ENCODE measurements at regions not wholly inside any gene's neighbourhood (a gene's known extent, or its start where the extent isn't known, plus 50 kb on each side); places are given as distances from the start of the nearest gene placed in this dataset.

- no peak for DNase-seq
Observed at GRCh38 chr22:48849963-48850657, 977.6 kb downstream of the BRD1 start.

GRCh38 chr22:48849219-48849912 is 978.3 kb downstream of the BRD1 start:
- no peak for DNase-seq

- no peak for DNase-seq
Observed at GRCh38 chr22:48846200-48846599, 981.5 kb downstream of the BRD1 start.

GRCh38 chr22:48845356-48845936 is 982.2 kb downstream of the BRD1 start:
- no peak for DNase-seq

- no peak for DNase-seq
Observed at GRCh38 chr22:48844056-48844675, 983.5 kb downstream of the BRD1 start.

- no peak for DNase-seq
Observed at GRCh38 chr22:48843640-48844039, 984.0 kb downstream of the BRD1 start.

GRCh38 chr22:48842976-48843375 is 984.7 kb downstream of the BRD1 start:
- DNase-seq, result no peak

- no peak for DNase-seq
Observed at GRCh38 chr22:48842583-48842945, 985.1 kb downstream of the BRD1 start.

- DNase-seq, result no peak
Observed at GRCh38 chr22:48841881-48842582, 985.6 kb downstream of the BRD1 start.

- no peak for DNase-seq
Observed at GRCh38 chr22:48840112-48840949, 987.3 kb downstream of the BRD1 start.

- no peak for DNase-seq
Observed at GRCh38 chr22:48838846-48839730, 988.6 kb downstream of the BRD1 start.

- DNase-seq, result no peak
Observed at GRCh38 chr22:48838376-48838775, 989.3 kb downstream of the BRD1 start.

- no peak for DNase-seq
Observed at GRCh38 chr22:48837341-48837935, 990.2 kb downstream of the BRD1 start.

- no peak for DNase-seq
Observed at GRCh38 chr22:48836673-48837340, 990.9 kb downstream of the BRD1 start.

- DNase-seq, result no peak
Observed at GRCh38 chr22:48835857-48836672, 991.6 kb downstream of the BRD1 start.

GRCh38 chr22:48835364-48835763 is 992.3 kb downstream of the BRD1 start:
- no peak for DNase-seq

GRCh38 chr22:48834404-48834803 is 993.3 kb downstream of the BRD1 start:
- no peak for DNase-seq

- DNase-seq, result no peak
Observed at GRCh38 chr22:48832592-48832991, 995.1 kb downstream of the BRD1 start.

GRCh38 chr22:48829908-48830307 is 997.8 kb downstream of the BRD1 start:
- DNase-seq, result no peak

Data from NCI-H2107 (cell line).